ENCODE measurements at regions not wholly inside any gene's neighbourhood (a gene's known extent, or its start where the extent isn't known, plus 50 kb on each side); places are given as distances from the start of the nearest gene placed in this dataset.

GRCh38 chr20:11214256-11214840 lies 540.5 kb upstream of the JAG1 start:
- TF ChIP-seq CTCF (conservative IDR thresholded peaks at IDR 0.05; ENCODE audit: control insufficient read depth, insufficient read depth, low read depth, low read length) = no peak
- no peak overlapping the region for H3K4me3 ChIP-seq (ENCODE audit: control insufficient read depth, low read depth, low read length)
- no peak for DNase-seq (ENCODE audit: low read depth)

- no peak for TF ChIP-seq CTCF (conservative IDR thresholded peaks at IDR 0.05; ENCODE audit: control insufficient read depth, insufficient read depth, low read depth, low read length)
- DNase-seq (ENCODE audit: low read depth) = no peak
- no peak overlapping the region for H3K4me3 ChIP-seq (ENCODE audit: control insufficient read depth, low read depth, low read length)
Observed at GRCh38 chr20:11216451-11217314, 542.9 kb upstream of the JAG1 start.

- no peak for TF ChIP-seq CTCF (conservative IDR thresholded peaks at IDR 0.05; ENCODE audit: control insufficient read depth, insufficient read depth, low read depth, low read length)
- no peak overlapping the region for H3K4me3 ChIP-seq (ENCODE audit: control insufficient read depth, low read depth, low read length)
Observed at GRCh38 chr20:11217326-11218172, 543.8 kb upstream of the JAG1 start.

GRCh38 chr20:11218173-11218680 lies 544.4 kb upstream of the JAG1 start:
- no peak overlapping the region for H3K4me3 ChIP-seq (ENCODE audit: control insufficient read depth, low read depth, low read length)
- no peak for DNase-seq (ENCODE audit: low read depth)
- no peak for TF ChIP-seq CTCF (conservative IDR thresholded peaks at IDR 0.05; ENCODE audit: control insufficient read depth, insufficient read depth, low read depth, low read length)

More at GRCh38 chr20:11217326-11218172, 543.8 kb upstream of the JAG1 start:
- DNase-seq (ENCODE audit: low read depth) = no peak

GRCh38 chr20:11219192-11219591 lies 545.4 kb upstream of the JAG1 start:
- H3K4me3 ChIP-seq (ENCODE audit: control insufficient read depth, low read depth, low read length) = no peak overlapping the region
- no peak for TF ChIP-seq CTCF (conservative IDR thresholded peaks at IDR 0.05; ENCODE audit: control insufficient read depth, insufficient read depth, low read depth, low read length)

GRCh38 chr20:11221046-11221445 lies 547.2 kb upstream of the JAG1 start:
- TF ChIP-seq CTCF (conservative IDR thresholded peaks at IDR 0.05; ENCODE audit: control insufficient read depth, insufficient read depth, low read depth, low read length) = no peak
- no peak for DNase-seq (ENCODE audit: low read depth)
- no peak overlapping the region for H3K4me3 ChIP-seq (ENCODE audit: control insufficient read depth, low read depth, low read length)

More at GRCh38 chr20:11219192-11219591, 545.4 kb upstream of the JAG1 start:
- DNase-seq (ENCODE audit: low read depth) = no peak

All from fibroblast of mammary gland (primary cell).